ENCODE measurements at regions not wholly inside any gene's neighbourhood (a gene's known extent, or its start where the extent isn't known, plus 50 kb on each side); places are given as distances from the start of the nearest gene placed in this dataset.

GRCh38 chr5:122703203-122703602 is 71.7 kb upstream of the SNX2 start:
- H3K27me3 ChIP-seq (replicated peaks), result no peaks in the 10 kb centered on the region
- H3K36me3 ChIP-seq (replicated peaks), result no peaks in the 10 kb centered on the region
- H3K27ac ChIP-seq, result no peak overlapping the region
- no peak for TF ChIP-seq CTCF (IDR thresholded peaks at IDR 0.05; ENCODE audit: low read depth, low read length, missing control alignments)
- DNase-seq, result no peak
- H3K4me3 ChIP-seq (ENCODE audit: low read depth, low read length), result no peak overlapping the region
- in situ Hi-C loops (cut with HindIII; ENCODE audit: low pct_ligation_motif_present, low sequenced_read_pairs), result no loop called here

GRCh38 chr5:122704247-122705036 is 70.4 kb upstream of the SNX2 start:
- in situ Hi-C loops (cut with HindIII; ENCODE audit: low pct_ligation_motif_present, low sequenced_read_pairs), result no loop called here
- H3K27me3 ChIP-seq (replicated peaks), result no peaks in the 10 kb centered on the region
- H3K4me3 ChIP-seq (ENCODE audit: low read depth, low read length), result no peak overlapping the region
- TF ChIP-seq CTCF (IDR thresholded peaks at IDR 0.05; ENCODE audit: low read depth, low read length, missing control alignments), result peak; percentile 47
- no peaks in the 10 kb centered on the region for H3K36me3 ChIP-seq (replicated peaks)
- no peak overlapping the region for H3K27ac ChIP-seq
- peak; percentile 52 for DNase-seq

GRCh38 chr5:122705851-122706250 is 69.0 kb upstream of the SNX2 start:
- no peaks in the 10 kb centered on the region for H3K27me3 ChIP-seq (replicated peaks)
- in situ Hi-C loops (cut with HindIII; ENCODE audit: low pct_ligation_motif_present, low sequenced_read_pairs), result no loop called here
- H3K4me3 ChIP-seq (ENCODE audit: low read depth, low read length), result no peak overlapping the region
- DNase-seq, result peak; percentile 47
- peak overlapping the region; percentile 12 for H3K27ac ChIP-seq
- TF ChIP-seq CTCF (IDR thresholded peaks at IDR 0.05; ENCODE audit: low read depth, low read length, missing control alignments), result no peak
- no peaks in the 10 kb centered on the region for H3K36me3 ChIP-seq (replicated peaks)

- in situ Hi-C loops (cut with HindIII; ENCODE audit: low pct_ligation_motif_present, low sequenced_read_pairs), result no loop called here
- no peak overlapping the region for H3K27ac ChIP-seq
- no peak for TF ChIP-seq CTCF (IDR thresholded peaks at IDR 0.05; ENCODE audit: low read depth, low read length, missing control alignments)
- no peak for DNase-seq
- no peak overlapping the region for H3K4me3 ChIP-seq (ENCODE audit: low read depth, low read length)
- no peaks in the 10 kb centered on the region for H3K36me3 ChIP-seq (replicated peaks)
- H3K27me3 ChIP-seq (replicated peaks), result no peaks in the 10 kb centered on the region
Observed at GRCh38 chr5:122707796-122708195, 67.1 kb upstream of the SNX2 start.

- in situ Hi-C loops (cut with HindIII; ENCODE audit: low pct_ligation_motif_present, low sequenced_read_pairs), result no loop called here
- no peak for DNase-seq
- Histone ChIP-seq H3K4me3 (ENCODE audit: low read depth, low read length) (no peak overlapping the region), H3K27me3 (replicated peaks) (no peaks in the 10 kb centered on the region), H3K36me3 (replicated peaks) (no peaks in the 10 kb centered on the region), H3K27ac (no peak overlapping the region)
- no peak for TF ChIP-seq CTCF (IDR thresholded peaks at IDR 0.05; ENCODE audit: low read depth, low read length, missing control alignments)
Observed at GRCh38 chr5:122713041-122713440, 61.8 kb upstream of the SNX2 start.

DNA sequence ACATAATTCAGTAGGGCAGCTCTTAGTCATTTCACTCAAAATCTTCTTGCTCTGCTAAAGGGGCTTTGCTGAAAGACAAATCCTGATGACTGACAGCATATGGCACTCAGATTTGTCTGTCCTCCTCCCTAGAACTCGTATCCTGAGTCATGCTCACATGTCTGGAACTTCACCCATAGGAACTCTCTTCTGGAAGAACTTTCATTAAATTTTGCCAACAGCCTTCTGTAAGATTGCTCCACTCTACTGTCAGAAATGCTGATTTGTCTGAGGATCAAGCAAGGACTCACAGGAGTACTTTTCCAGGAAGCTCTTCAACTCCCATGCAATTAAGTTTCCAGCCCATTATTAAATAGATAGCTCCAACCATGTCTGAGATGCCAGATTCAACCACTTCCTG is 59.8 kb upstream of the SNX2 start:
- Histone ChIP-seq H3K27ac (no peak overlapping the region), H3K4me3 (ENCODE audit: low read depth, low read length) (no peak overlapping the region), H3K36me3 (replicated peaks) (no peaks in the 10 kb centered on the region), H3K27me3 (replicated peaks) (no peaks in the 10 kb centered on the region)
- DNase-seq, result peak; percentile 31
- in situ Hi-C loops (cut with HindIII; ENCODE audit: low pct_ligation_motif_present, low sequenced_read_pairs), result no loop called here
- TF ChIP-seq CTCF (IDR thresholded peaks at IDR 0.05; ENCODE audit: low read depth, low read length, missing control alignments), result no peak

All from brain microvascular endothelial cell (primary cell).